ENCODE measurements at regions not wholly inside any gene's neighbourhood (a gene's known extent, or its start where the extent isn't known, plus 50 kb on each side); places are given as distances from the start of the nearest gene placed in this dataset.

- Histone ChIP-seq H3K4me1 (peaks cover 21% of the 10 kb centered on the region), H3K9me3 (no peaks in the 10 kb centered on the region), H3K27ac (peak overlapping the region; percentile 50), H3K4me3 (no peak overlapping the region), H3K27me3 (ENCODE audit: insufficient read depth in 3 of 3, low read length in 2 of 3) (no peaks in the 10 kb centered on the region), H3K36me3 (ENCODE audit: insufficient read depth in 1 of 2, low read depth in 1 of 2) (no peaks in the 10 kb centered on the region)
- no peak for TF ChIP-seq CTCF (IDR thresholded peaks at IDR 0.05)
- 51 to 73% (median 58%) methylated on average over 6 of the region's 6 CpGs for WGBS, 3 donors
- DNase-seq: no peak
- intact Hi-C loops (cut with DNase I): no loop called here
- peak; percentile 65 to 92 (median 78) for ATAC-seq
Measured at GRCh38 chr1:230011333-230012092, 55.5 kb upstream of the GALNT2 start.

- intact Hi-C loops (cut with DNase I): no loop called here
- Histone ChIP-seq H3K9me3 (no peaks in the 10 kb centered on the region), H3K4me1 (peaks cover 21% of the 10 kb centered on the region), H3K4me3 (no peak overlapping the region), H3K27me3 (ENCODE audit: insufficient read depth in 3 of 3, low read length in 2 of 3) (no peaks in the 10 kb centered on the region), H3K36me3 (ENCODE audit: insufficient read depth in 1 of 2, low read depth in 1 of 2) (no peaks in the 10 kb centered on the region), H3K27ac (peak overlapping the region; percentile 50)
- DNase-seq (no peak), ATAC-seq (no peak)
- TF ChIP-seq CTCF (IDR thresholded peaks at IDR 0.05): no peak
Measured at GRCh38 chr1:230012093-230012393, 55.0 kb upstream of the GALNT2 start.

- DNase-seq (no peak), ATAC-seq (peak in 2 of 4 donors; percentile 30 to 42)
- Histone ChIP-seq H3K9me3 (no peaks in the 10 kb centered on the region), H3K27me3 (ENCODE audit: insufficient read depth in 3 of 3, low read length in 2 of 3) (no peaks in the 10 kb centered on the region), H3K36me3 (ENCODE audit: insufficient read depth in 1 of 2, low read depth in 1 of 2) (no peaks in the 10 kb centered on the region), H3K4me1 (peaks cover 21% of the 10 kb centered on the region), H3K27ac (no peak overlapping the region), H3K4me3 (no peak overlapping the region)
- intact Hi-C loops (cut with DNase I): no loop called here
- TF ChIP-seq CTCF (IDR thresholded peaks at IDR 0.05): no peak
- WGBS, 3 donors: 48 to 59% (median 56%) methylated on average over 5 of the region's 5 CpGs
Measured at GRCh38 chr1:230012741-230013140, 54.3 kb upstream of the GALNT2 start.

GRCh38 chr1:230016159-230016558 lies 50.9 kb upstream of the GALNT2 start:
- WGBS, 3 donors: 83 to 90% (median 87%) methylated on average over 5 of the region's 5 CpGs
- intact Hi-C loops (cut with DNase I): no loop called here
- Histone ChIP-seq H3K27me3 (ENCODE audit: insufficient read depth in 3 of 3, low read length in 2 of 3) (no peaks in the 10 kb centered on the region), H3K36me3 (ENCODE audit: insufficient read depth in 1 of 2, low read depth in 1 of 2) (no peaks in the 10 kb centered on the region), H3K4me1 (peaks cover 17% of the 10 kb centered on the region), H3K4me3 (no peak overlapping the region), H3K9me3 (no peaks in the 10 kb centered on the region), H3K27ac (no peak overlapping the region)
- TF ChIP-seq CTCF (IDR thresholded peaks at IDR 0.05): no peak
- DNase-seq (no peak), ATAC-seq (no peak)
